AG04449 (cell line): ENCODE measurements at regions not wholly inside any gene's neighbourhood (a gene's known extent, or its start where the extent isn't known, plus 50 kb on each side); places are given as distances from the start of the nearest gene placed in this dataset.

Source experiments
- CTCF ChIA-PET: fragments of 350-600 bp; formaldehyde crosslinking; extraction: SDS; loops from one replicate; lab custom pipeline; 2021; ENCODE audit warnings: antibody characterized with exemption; lab: Yijun Ruan, JAX
- POLR2A ChIA-PET: fragments of 400-600, 350-600 bp; formaldehyde crosslinking; extraction: SDS; loops from one replicate; lab custom pipeline; 2020; ENCODE audit warnings: antibody characterized with exemption, inconsistent platforms; lab: Yijun Ruan, JAX
- DNase-seq: peaks from one replicate; pipeline ENCODE4 v3.0.0-alpha.2; 2010; ENCODE audit warnings: low read depth, low spot score
- H3K4me3 ChIP-seq: 2 replicates; pipeline ENCODE4 v1.5.1; 2011; ENCODE audit warnings: low read depth, mild to moderate bottlenecking, control low read depth, low read length
- TF ChIP-seq, protein P1 (sequence below): IDR thresholded peaks from one replicate; pipeline ENCODE4 v1.5.1; 2011; ENCODE audit warnings: mild to moderate bottlenecking, moderate library complexity, low read length, control low read depth, inconsistent platforms; ENCODE audit not compliant: insufficient read depth; ENCODE audit errors: missing control alignments

GRCh38 chr12:114851981-114852380, 168.0 kb upstream of the TBX3 start:
- no peak overlapping the region for H3K4me3 ChIP-seq
- no peak for DNase-seq
- CTCF ChIA-PET = no interaction called here
- TF ChIP-seq, protein P1, sequence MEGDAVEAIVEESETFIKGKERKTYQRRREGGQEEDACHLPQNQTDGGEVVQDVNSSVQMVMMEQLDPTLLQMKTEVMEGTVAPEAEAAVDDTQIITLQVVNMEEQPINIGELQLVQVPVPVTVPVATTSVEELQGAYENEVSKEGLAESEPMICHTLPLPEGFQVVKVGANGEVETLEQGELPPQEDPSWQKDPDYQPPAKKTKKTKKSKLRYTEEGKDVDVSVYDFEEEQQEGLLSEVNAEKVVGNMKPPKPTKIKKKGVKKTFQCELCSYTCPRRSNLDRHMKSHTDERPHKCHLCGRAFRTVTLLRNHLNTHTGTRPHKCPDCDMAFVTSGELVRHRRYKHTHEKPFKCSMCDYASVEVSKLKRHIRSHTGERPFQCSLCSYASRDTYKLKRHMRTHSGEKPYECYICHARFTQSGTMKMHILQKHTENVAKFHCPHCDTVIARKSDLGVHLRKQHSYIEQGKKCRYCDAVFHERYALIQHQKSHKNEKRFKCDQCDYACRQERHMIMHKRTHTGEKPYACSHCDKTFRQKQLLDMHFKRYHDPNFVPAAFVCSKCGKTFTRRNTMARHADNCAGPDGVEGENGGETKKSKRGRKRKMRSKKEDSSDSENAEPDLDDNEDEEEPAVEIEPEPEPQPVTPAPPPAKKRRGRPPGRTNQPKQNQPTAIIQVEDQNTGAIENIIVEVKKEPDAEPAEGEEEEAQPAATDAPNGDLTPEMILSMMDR = no peak
- POLR2A ChIA-PET = no interaction called here

GRCh38 chr12:114850661-114851275, 166.8 kb upstream of the TBX3 start:
- no peak for DNase-seq
- TF ChIP-seq, protein P1 = no peak
- H3K4me3 ChIP-seq = no peak overlapping the region
- ChIA-PET CTCF (no interaction called here), POLR2A (no interaction called here)

DNA sequence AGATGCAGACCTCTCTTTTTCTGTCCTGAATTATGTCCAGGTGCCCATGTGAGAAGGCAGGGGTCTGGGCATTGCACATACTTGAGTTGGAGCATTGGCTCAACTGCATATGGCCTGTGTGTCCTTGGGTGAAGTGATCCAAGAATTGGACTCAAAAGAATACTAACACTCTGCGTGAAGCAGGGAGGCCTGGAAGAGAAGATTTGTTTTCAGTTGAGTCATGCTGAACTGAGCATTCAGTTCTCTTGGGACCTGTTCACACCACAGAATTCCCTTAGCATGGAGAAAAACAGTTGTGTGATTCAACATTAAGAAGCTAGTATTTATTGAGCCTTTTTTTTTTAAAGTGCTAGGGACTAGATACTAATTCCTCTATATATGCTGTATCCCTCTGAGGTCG, 164.7 kb upstream of the TBX3 start:
- TF ChIP-seq, protein P1 = no peak
- H3K4me3 ChIP-seq = no peak overlapping the region
- ChIA-PET CTCF (interaction anchor here (0.9 kb wide), 1 partner anchor 13 kb away, joined by 3 read pairs; no protein-coding TSS in a partner anchor), POLR2A (interaction anchor here (0.6 to 1.5 kb wide), 2 partner anchors 88 to 165 kb away, joined by 3 to 7 read pairs; partner anchors contain the start of gene TBX3)
- peak; percentile 84 for DNase-seq

GRCh38 chr12:114847441-114848035, 163.6 kb upstream of the TBX3 start:
- ChIA-PET CTCF (interaction anchor here (1.0 to 1.4 kb wide), 2 partner anchors 9 to 29 kb away, joined by 4 read pairs; no protein-coding TSS in a partner anchor), POLR2A (interaction anchor here (1.5 kb wide), 1 partner anchor 163 kb away, joined by 7 read pairs; the partner anchor contains the start of gene TBX3)
- TF ChIP-seq, protein P1 = no peak
- no peak for DNase-seq
- H3K4me3 ChIP-seq = no peak overlapping the region

- no peak overlapping the region for H3K4me3 ChIP-seq
- POLR2A ChIA-PET = no interaction called here
- CTCF ChIA-PET = interaction anchor here (0.8 to 1.4 kb wide), 3 partner anchors 8 to 30 kb away, joined by 3 to 4 read pairs (median 4); no protein-coding TSS in a partner anchor
- TF ChIP-seq, protein P1 = no peak
- DNase-seq = no peak
These were observed 162.8 kb upstream of the TBX3 start for GRCh38 chr12:114846771-114847170.

GRCh38 chr12:114841557-114842251, 157.7 kb upstream of the TBX3 start:
- ChIA-PET CTCF (no interaction called here), POLR2A (interaction anchor here (0.7 kb wide), 1 partner anchor 92 kb away, joined by 3 read pairs; no protein-coding TSS in a partner anchor)
- no peak overlapping the region for H3K4me3 ChIP-seq
- TF ChIP-seq, protein P1 = no peak
- DNase-seq = no peak
